Nephron (organoid): ENCODE measurements at regions not wholly inside any gene's neighbourhood (a gene's known extent, or its start where the extent isn't known, plus 50 kb on each side); places are given as distances from the start of the nearest gene placed in this dataset.

Experiments used
- H3K27ac Mint-ChIP-seq, 3 experiments: 2 replicates each; pipeline ENCODE4 v1.8.0; 2020; ENCODE audit warnings: mixed read lengths in 3 of 3, mild to moderate bottlenecking in 2 of 3, moderate library complexity in 1 of 3
- H3K27me3 Mint-ChIP-seq: 2 replicates; pipeline ENCODE4 v1.8.0; 2021; ENCODE audit warnings: low read depth, mild to moderate bottlenecking, moderate library complexity, mixed read lengths
- H3K36me3 Mint-ChIP-seq: 2 replicates; pipeline ENCODE4 v1.8.0; 2020; ENCODE audit warnings: low read depth, mixed read lengths
- H3K4me1 Mint-ChIP-seq: 2 replicates; pipeline ENCODE4 v1.8.0; 2020; ENCODE audit warnings: mixed read lengths
- H3K4me3 Mint-ChIP-seq, 3 experiments: 2 replicates each; pipeline ENCODE4 v1.8.0; 2020; ENCODE audit warnings: mild to moderate bottlenecking in 3 of 3, mixed read lengths in 3 of 3, moderate library complexity in 2 of 3
- H3K9me3 Mint-ChIP-seq: 2 replicates; pipeline ENCODE4 v1.8.0; 2020; ENCODE audit warnings: mixed read lengths
- CTCF ChIP-seq, 3 experiments: fragments of 200-600 bp; sonication (generic); IDR thresholded peaks; one replicate each; pipeline ENCODE4 v1.5.0; 2021; ENCODE audit warnings: antibody characterized with exemption in 3 of 3; ENCODE audit not compliant: unreplicated experiment in 3 of 3

- no peaks in the 10 kb centered on the region for H3K36me3 Mint-ChIP-seq
- H3K4me1 Mint-ChIP-seq, result no peaks in the 10 kb centered on the region
- H3K9me3 Mint-ChIP-seq, result no peaks in the 10 kb centered on the region
- TF ChIP-seq CTCF (IDR thresholded peaks at IDR 0.05; ENCODE audit: unreplicated experiment in 3 of 3), result no peak
- no peaks in the 10 kb centered on the region for H3K27me3 Mint-ChIP-seq
- H3K27ac Mint-ChIP-seq, result no peak overlapping the region
- H3K4me3 Mint-ChIP-seq, result no peak overlapping the region
These were observed 774.8 kb downstream of the KCTD16 start for GRCh38 chr5:144945503-144945902.

GRCh38 chr5:144944936-144945335 lies 774.3 kb downstream of the KCTD16 start:
- no peak overlapping the region for H3K4me3 Mint-ChIP-seq
- no peaks in the 10 kb centered on the region for H3K9me3 Mint-ChIP-seq
- H3K27ac Mint-ChIP-seq, result no peak overlapping the region
- H3K4me1 Mint-ChIP-seq, result no peaks in the 10 kb centered on the region
- H3K36me3 Mint-ChIP-seq, result no peaks in the 10 kb centered on the region
- H3K27me3 Mint-ChIP-seq, result no peaks in the 10 kb centered on the region
- no peak for TF ChIP-seq CTCF (IDR thresholded peaks at IDR 0.05; ENCODE audit: unreplicated experiment in 3 of 3)

GRCh38 chr5:144941004-144941403 lies 770.3 kb downstream of the KCTD16 start:
- Mint-ChIP-seq H3K9me3 (no peaks in the 10 kb centered on the region), H3K36me3 (no peaks in the 10 kb centered on the region), H3K4me3 (no peak overlapping the region), H3K27ac (no peak overlapping the region), H3K4me1 (no peaks in the 10 kb centered on the region), H3K27me3 (no peaks in the 10 kb centered on the region)
- TF ChIP-seq CTCF (IDR thresholded peaks at IDR 0.05; ENCODE audit: unreplicated experiment in 3 of 3), result no peak

GRCh38 chr5:144918371-144918770 lies 747.7 kb downstream of the KCTD16 start:
- TF ChIP-seq CTCF (IDR thresholded peaks at IDR 0.05; ENCODE audit: unreplicated experiment in 3 of 3), result no peak
- no peaks in the 10 kb centered on the region for H3K4me1 Mint-ChIP-seq
- H3K27me3 Mint-ChIP-seq, result no peaks in the 10 kb centered on the region
- H3K9me3 Mint-ChIP-seq, result no peaks in the 10 kb centered on the region
- no peak overlapping the region for H3K27ac Mint-ChIP-seq
- H3K36me3 Mint-ChIP-seq, result no peaks in the 10 kb centered on the region
- no peak overlapping the region for H3K4me3 Mint-ChIP-seq

GRCh38 chr5:144915452-144915851 lies 744.8 kb downstream of the KCTD16 start:
- H3K36me3 Mint-ChIP-seq, result no peaks in the 10 kb centered on the region
- H3K4me1 Mint-ChIP-seq, result no peaks in the 10 kb centered on the region
- H3K27me3 Mint-ChIP-seq, result no peaks in the 10 kb centered on the region
- TF ChIP-seq CTCF (IDR thresholded peaks at IDR 0.05; ENCODE audit: unreplicated experiment in 3 of 3), result no peak
- H3K9me3 Mint-ChIP-seq, result no peaks in the 10 kb centered on the region
- H3K4me3 Mint-ChIP-seq, result no peak overlapping the region
- H3K27ac Mint-ChIP-seq, result no peak overlapping the region

GRCh38 chr5:144913661-144914060 lies 743.0 kb downstream of the KCTD16 start:
- H3K4me1 Mint-ChIP-seq, result no peaks in the 10 kb centered on the region
- no peaks in the 10 kb centered on the region for H3K27me3 Mint-ChIP-seq
- no peak for TF ChIP-seq CTCF (IDR thresholded peaks at IDR 0.05; ENCODE audit: unreplicated experiment in 3 of 3)
- no peak overlapping the region for H3K4me3 Mint-ChIP-seq
- H3K27ac Mint-ChIP-seq, result no peak overlapping the region
- H3K36me3 Mint-ChIP-seq, result no peaks in the 10 kb centered on the region
- H3K9me3 Mint-ChIP-seq, result no peaks in the 10 kb centered on the region
